SK-N-SH (cell line): ENCODE measurements at regions not wholly inside any gene's neighbourhood (a gene's known extent, or its start where the extent isn't known, plus 50 kb on each side); places are given as distances from the start of the nearest gene placed in this dataset.

Experiments used
- CTCF ChIA-PET: fragments of 300-600, 350-600 bp; formaldehyde crosslinking; extraction: SDS; loops from one replicate; lab custom pipeline; 2021; lab: Yijun Ruan, JAX
- POLR2A ChIA-PET: fragments of 350-600 bp; sonication (Branson Sonifier 250); formaldehyde crosslinking; extraction: SDS; loops from one replicate; lab custom pipeline; 2020; ENCODE audit warnings: antibody characterized with exemption, inconsistent platforms; lab: Yijun Ruan, JAX
- DNase-seq: peaks from one replicate; pipeline ENCODE4 v3.0.0; 2012
- H2AFZ ChIP-seq: fragments of 200-600 bp; sonication (generic); 2 replicates; pipeline ENCODE4 v1.8.1; 2016; ENCODE audit warnings: antibody characterized with exemption, mild to moderate bottlenecking, low read depth
- H3F3A ChIP-seq: fragments of 200-600 bp; sonication (generic); replicated peaks from 2 replicates; pipeline ENCODE3; 2016; ENCODE audit warnings: antibody characterized with exemption, mild to moderate bottlenecking; ENCODE audit not compliant: insufficient read depth
- H3K27ac ChIP-seq, 2 experiments: fragments of 200-500 bp in 1 of 2; fragments of 200-600 bp in 1 of 2; sonication (Bioruptor generic) in 1 of 2; sonication (generic), shearing (Covaris generic) in 1 of 2; 2 replicates each; pipeline versions ENCODE4 v1.5.1 to v1.6.1; 2014 to 2016; ENCODE audit warnings: low read depth in 2 of 2, inconsistent platforms in 1 of 2, low read length in 1 of 2, mild to moderate bottlenecking in 1 of 2, mixed read lengths in 1 of 2
- H3K27me3 ChIP-seq: fragments of 200-600 bp; sonication (generic), shearing (Covaris generic); 2 replicates; pipeline ENCODE4 v1.6.1; 2016; ENCODE audit warnings: mixed run types; ENCODE audit not compliant: insufficient read depth
- H3K36me3 ChIP-seq, 2 experiments: fragments of 200-500 bp in 1 of 2; fragments of 200-600 bp in 1 of 2; sonication (Bioruptor generic) in 1 of 2; sonication (generic) in 1 of 2; replicated peaks in 1 of 2; 2 replicates each; pipeline versions ENCODE3 to v1.5.1; 2014 to 2016; ENCODE audit warnings: low read length in 1 of 2, mild to moderate bottlenecking in 1 of 2; ENCODE audit not compliant: insufficient read depth in 2 of 2, control insufficient read depth in 1 of 2
- H3K4me1 ChIP-seq, 2 experiments: fragments of 200-500 bp in 1 of 2; fragments of 200-600 bp in 1 of 2; sonication (Bioruptor generic) in 1 of 2; sonication (generic), shearing (Covaris generic) in 1 of 2; 2 replicates each; pipeline versions ENCODE4 v1.5.1 to v1.6.1; 2014 to 2016; ENCODE audit warnings: low read depth in 1 of 2, low read length in 1 of 2, mixed run types in 1 of 2; ENCODE audit not compliant: insufficient read depth in 2 of 2, control insufficient read depth in 1 of 2
- H3K4me2 ChIP-seq: fragments of 200-600 bp; sonication (generic), shearing (Covaris generic); 2 replicates; pipeline ENCODE4 v1.6.1; 2017; ENCODE audit warnings: mixed run types
- H3K4me3 ChIP-seq, 2 experiments: fragments of 200-500 bp in 1 of 2; fragments of 200-600 bp in 1 of 2; sonication (Bioruptor generic) in 1 of 2; sonication (generic), shearing (Covaris generic) in 1 of 2; 2 replicates each; pipeline versions ENCODE4 v1.5.1 to v1.8.1; 2014 to 2016; ENCODE audit warnings: low read depth in 2 of 2, inconsistent platforms in 1 of 2, low read length in 1 of 2, mild to moderate bottlenecking in 1 of 2, mixed read lengths in 1 of 2, moderate library complexity in 1 of 2
- H3K79me2 ChIP-seq: fragments of 200-600 bp; sonication (generic); 2 replicates; pipeline ENCODE4 v1.8.1; 2017; ENCODE audit warnings: mild to moderate bottlenecking; ENCODE audit not compliant: insufficient read depth
- H3K9ac ChIP-seq: fragments of 200-600 bp; sonication (generic); 2 replicates; pipeline ENCODE4 v1.6.1; 2017; ENCODE audit warnings: mixed run types
- H3K9me2 ChIP-seq: fragments of 200-600 bp; sonication (generic); 2 replicates; pipeline ENCODE4 v1.6.1; 2017; ENCODE audit warnings: mixed run types
- H3K9me3 ChIP-seq: fragments of 200-600 bp; sonication (generic); 2 replicates; pipeline ENCODE4 v1.6.1; 2017; ENCODE audit warnings: mixed run types, mild to moderate bottlenecking, moderate library complexity
- H4K20me1 ChIP-seq: fragments of 200-600 bp; sonication (generic); 2 replicates; pipeline ENCODE4 v1.6.1; 2017; ENCODE audit warnings: mild to moderate bottlenecking, mixed run types; ENCODE audit not compliant: insufficient read depth
- CTCF ChIP-seq: fragments of 200-600 bp; sonication (generic); IDR thresholded peaks from 2 replicates; pipeline ENCODE4 v1.6.1; 2017; ENCODE audit warnings: antibody characterized with exemption, mild to moderate bottlenecking, moderate library complexity
- NFIC ChIP-seq: IDR thresholded peaks from 2 replicates; pipeline ENCODE4 v1.4.0; 2012; ENCODE audit warnings: borderline replicate concordance
- NRF1 ChIP-seq: IDR thresholded peaks from 2 replicates; pipeline ENCODE4 v1.6.1; 2012; ENCODE audit warnings: low read depth, mild to moderate bottlenecking, low read length
- POLR2AphosphoS5 ChIP-seq: IDR thresholded peaks from 2 replicates; pipeline ENCODE4 v1.6.1; 2012; ENCODE audit warnings: low read depth, low read length
- ZBTB33 ChIP-seq: IDR thresholded peaks from 2 replicates; pipeline ENCODE4 v1.4.0; 2012; ENCODE audit warnings: low read depth, borderline replicate concordance
- WGBS: methylation state at CpG from one replicate; pipeline ENCODE4 v1.1.6; 2017; ENCODE audit warnings: low lambda C conversion rate; 5-methylcytosine and 5-hydroxymethylcytosine counted together

DNA sequence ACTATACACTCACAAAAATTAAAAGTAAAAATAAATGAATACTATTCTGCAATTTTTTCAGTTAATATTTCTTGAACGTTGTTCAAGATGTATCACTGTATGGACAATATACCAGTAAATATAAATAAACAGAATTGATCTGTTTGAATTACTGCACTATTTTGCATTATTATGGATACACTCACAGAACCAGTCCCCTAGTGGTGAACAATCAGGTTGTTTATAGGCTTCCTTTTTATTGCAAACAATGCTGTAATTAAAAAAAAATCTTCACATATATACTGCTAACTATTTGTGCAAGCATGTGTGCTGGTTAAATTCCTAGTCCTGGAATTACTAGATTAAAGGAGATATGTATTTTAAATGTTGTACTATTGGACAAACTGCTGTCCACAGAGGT is 306.0 kb downstream of the FBXO15 start:
- Histone ChIP-seq H4K20me1 (no peaks in the 10 kb centered on the region), H3K79me2 (no peaks in the 10 kb centered on the region), H3K27me3 (peaks cover 14% of the 10 kb centered on the region; the same call in 1 of the 2 replicates), H3K9ac (no peak overlapping the region), H3K27ac (no peak overlapping the region), H3K4me1 (no peaks in the 10 kb centered on the region), H3K9me2 (no peaks in the 10 kb centered on the region), H3K9me3 (no peaks in the 10 kb centered on the region), H3K36me3 (no peaks in the 10 kb centered on the region), H3K4me3 (no peak overlapping the region), H3K4me2 (no peak overlapping the region), H3F3A (no peaks in the 10 kb centered on the region), H2AFZ (no peak overlapping the region)
- ChIA-PET POLR2A (no interaction called here), CTCF (interaction anchor here (1.5 to 10.4 kb wide), 6 partner anchors 8 to 1079 kb away, joined by 3 to 73 read pairs (median 9); no protein-coding TSS in a partner anchor)
- DNase-seq = no peak
- no peak for TF ChIP-seq POLR2AphosphoS5
- TF ChIP-seq CTCF = peak; percentile 47
- 4% methylated on average over 1 of the region's 1 CpG for WGBS

GRCh38 chr18:73840319-73840945 is 307.2 kb downstream of the FBXO15 start:
- Histone ChIP-seq H3K9me2 (no peaks in the 10 kb centered on the region), H3K9me3 (no peaks in the 10 kb centered on the region), H3K4me1 (no peaks in the 10 kb centered on the region), H3K27ac (no peak overlapping the region), H3K4me3 (no peak overlapping the region), H2AFZ (no peak overlapping the region), H3K36me3 (no peaks in the 10 kb centered on the region), H3K4me2 (no peak overlapping the region), H4K20me1 (no peaks in the 10 kb centered on the region), H3K27me3 (peaks cover 14% of the 10 kb centered on the region; the same call in 1 of the 2 replicates), H3K79me2 (no peaks in the 10 kb centered on the region), H3K9ac (no peak overlapping the region), H3F3A (no peaks in the 10 kb centered on the region)
- ChIA-PET POLR2A (no interaction called here), CTCF (interaction anchor here (1.1 to 1.4 kb wide), 2 partner anchors 10 to 1139 kb away, joined by 3 to 4 read pairs; no protein-coding TSS in a partner anchor)
- 10% methylated on average over 4 of the region's 11 CpGs for WGBS
- DNase-seq = no peak
- TF ChIP-seq ZBTB33 (no peak), NRF1 (no peak)

GRCh38 chr18:73839441-73839840 is 308.2 kb downstream of the FBXO15 start:
- Histone ChIP-seq H3K4me3 (no peak overlapping the region), H3K27me3 (peaks cover 9% of the 10 kb centered on the region; the same call in 1 of the 2 replicates), H3K9me2 (no peaks in the 10 kb centered on the region), H3K4me2 (no peak overlapping the region), H2AFZ (no peak overlapping the region), H3K36me3 (no peaks in the 10 kb centered on the region), H3F3A (no peaks in the 10 kb centered on the region), H3K9me3 (no peaks in the 10 kb centered on the region), H3K9ac (no peak overlapping the region), H3K4me1 (no peaks in the 10 kb centered on the region), H3K27ac (no peak overlapping the region), H4K20me1 (no peaks in the 10 kb centered on the region), H3K79me2 (no peaks in the 10 kb centered on the region)
- 35% methylated on average over 4 of the region's 4 CpGs for WGBS
- DNase-seq = no peak
- POLR2A ChIA-PET = no interaction called here
- CTCF ChIA-PET = no interaction called here
- no peak for TF ChIP-seq NFIC
